ENCODE measurements at regions not wholly inside any gene's neighbourhood (a gene's known extent, or its start where the extent isn't known, plus 50 kb on each side); places are given as distances from the start of the nearest gene placed in this dataset.

DNA sequence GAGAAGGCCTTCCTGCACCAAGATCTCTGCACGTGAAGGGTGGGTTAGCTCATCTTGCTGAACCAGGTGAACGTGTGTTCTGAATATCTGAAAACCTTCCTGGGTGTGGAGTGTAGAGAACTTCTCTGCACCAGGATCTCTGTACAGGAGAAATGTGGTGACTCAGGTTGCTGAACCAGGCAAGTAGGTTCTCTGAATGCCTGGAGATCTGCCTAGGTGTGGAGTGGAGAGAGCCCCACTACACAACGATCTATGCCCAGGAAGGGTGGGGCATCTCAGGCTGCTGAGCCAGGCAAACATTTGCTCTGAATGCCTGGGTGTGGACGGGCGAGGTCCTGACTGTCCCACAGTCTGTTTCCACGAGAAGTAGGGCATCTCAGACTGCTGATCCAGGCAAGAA is 1002.3 kb upstream of the KCND2 start:
- TF ChIP-seq EZH2 (IDR thresholded peaks at IDR 0.05; ENCODE audit: borderline replicate concordance, low read depth, low read length, poor library complexity, severe bottlenecking), result no peak
- no peak for TF ChIP-seq CTCF (conservative IDR thresholded peaks at IDR 0.05; ENCODE audit: low read depth, low read length)
- H3K27ac ChIP-seq (ENCODE audit: low read depth, low read length, poor library complexity, severe bottlenecking), result no peak overlapping the region
- no peaks in the 10 kb centered on the region for H3K9me3 ChIP-seq (ENCODE audit: low read depth, low read length, poor library complexity, severe bottlenecking)
- no peaks in the 10 kb centered on the region for H3K27me3 ChIP-seq (replicated peaks; ENCODE audit: insufficient read depth, low read depth, low read length, poor library complexity)
- POLR2A ChIA-PET (ENCODE audit: low non-redundant PET), result no interaction called here
- no peaks in the 10 kb centered on the region for H3K36me3 ChIP-seq (ENCODE audit: insufficient read depth, low read length, poor library complexity, severe bottlenecking)
- no peaks in the 10 kb centered on the region for H3K4me1 ChIP-seq (ENCODE audit: insufficient read depth, low read length, poor library complexity, severe bottlenecking)
- CTCF ChIA-PET, result no interaction called here
- H3K4me3 ChIP-seq (ENCODE audit: low read depth, low read length, poor library complexity, severe bottlenecking), result no peak overlapping the region
- DNase-seq (ENCODE audit: low spot score), result no peak
- no TSS peak for BruUV-seq (replicated peaks)
- intact Hi-C loops (cut with micrococcal nuclease; ENCODE audit: unreplicated experiment), result loop anchor here (5.0 to 10.0 kb wide), 3 partner anchors 1002 to 1454 kb away; partner anchors contain the start of gene KCND2

- BruUV-seq (replicated peaks), result no TSS peak
- DNase-seq (ENCODE audit: low spot score), result no peak
- ChIA-PET POLR2A (ENCODE audit: low non-redundant PET) (no interaction called here), CTCF (no interaction called here)
- no peaks in the 10 kb centered on the region for H3K9me3 ChIP-seq (ENCODE audit: low read depth, low read length, poor library complexity, severe bottlenecking)
- H3K4me1 ChIP-seq (ENCODE audit: insufficient read depth, low read length, poor library complexity, severe bottlenecking), result no peaks in the 10 kb centered on the region
- intact Hi-C loops (cut with micrococcal nuclease; ENCODE audit: unreplicated experiment), result loop anchor here (5.0 to 10.0 kb wide), 3 partner anchors 1001 to 1454 kb away; partner anchors contain the start of gene KCND2
- TF ChIP-seq EZH2 (IDR thresholded peaks at IDR 0.05; ENCODE audit: borderline replicate concordance, low read depth, low read length, poor library complexity, severe bottlenecking), result no peak
- no peak for TF ChIP-seq CTCF (conservative IDR thresholded peaks at IDR 0.05; ENCODE audit: low read depth, low read length)
- H3K36me3 ChIP-seq (ENCODE audit: insufficient read depth, low read length, poor library complexity, severe bottlenecking), result no peaks in the 10 kb centered on the region
- no peaks in the 10 kb centered on the region for H3K27me3 ChIP-seq (replicated peaks; ENCODE audit: insufficient read depth, low read depth, low read length, poor library complexity)
- H3K27ac ChIP-seq (ENCODE audit: low read depth, low read length, poor library complexity, severe bottlenecking), result no peak overlapping the region
- no peak overlapping the region for H3K4me3 ChIP-seq (ENCODE audit: low read depth, low read length, poor library complexity, severe bottlenecking)
Observed at GRCh38 chr7:119271147-119271779, 1001.7 kb upstream of the KCND2 start.

DNA sequence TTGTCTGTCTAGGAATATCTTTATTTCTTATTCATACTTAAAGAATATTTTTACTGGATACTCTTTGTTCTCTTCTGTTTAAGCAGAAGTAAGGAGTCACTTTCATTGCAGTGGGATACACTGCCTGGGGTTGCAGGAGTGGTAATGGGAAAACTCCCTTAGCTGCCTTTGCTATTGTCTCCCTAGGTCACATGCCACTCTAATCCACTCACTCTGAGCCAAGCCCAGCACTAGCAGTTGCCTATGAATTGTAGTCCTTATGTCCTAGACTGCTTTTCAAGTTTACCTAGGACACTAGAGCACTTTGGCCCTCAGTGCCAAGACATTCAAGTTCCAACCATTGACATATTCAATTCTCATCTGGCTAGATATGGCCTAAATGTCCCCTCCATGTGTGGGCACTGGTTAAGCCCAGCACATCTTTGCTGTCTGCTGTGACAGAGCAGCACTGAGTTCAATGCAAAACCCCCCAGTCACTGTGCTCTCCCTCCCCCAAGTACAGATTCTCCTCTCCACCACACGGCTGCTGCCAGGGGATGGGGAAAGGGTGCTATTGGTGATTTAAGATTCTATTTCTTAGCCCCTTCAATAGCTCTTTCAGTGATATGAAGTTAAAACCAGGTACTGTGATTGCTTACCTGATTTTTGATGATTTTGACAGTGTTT is 991.7 kb upstream of the KCND2 start:
- DNase-seq (ENCODE audit: low spot score), result no peak
- ChIA-PET POLR2A (ENCODE audit: low non-redundant PET) (no interaction called here), CTCF (no interaction called here)
- TF ChIP-seq EZH2 (IDR thresholded peaks at IDR 0.05; ENCODE audit: borderline replicate concordance, low read depth, low read length, poor library complexity, severe bottlenecking) (no peak), CTCF (conservative IDR thresholded peaks at IDR 0.05; ENCODE audit: low read depth, low read length) (no peak)
- BruUV-seq (replicated peaks), result no TSS peak
- Histone ChIP-seq H3K4me3 (ENCODE audit: low read depth, low read length, poor library complexity, severe bottlenecking) (no peak overlapping the region), H3K27me3 (replicated peaks; ENCODE audit: insufficient read depth, low read depth, low read length, poor library complexity) (no peaks in the 10 kb centered on the region), H3K36me3 (ENCODE audit: insufficient read depth, low read length, poor library complexity, severe bottlenecking) (no peaks in the 10 kb centered on the region), H3K4me1 (ENCODE audit: insufficient read depth, low read length, poor library complexity, severe bottlenecking) (no peaks in the 10 kb centered on the region), H3K9me3 (ENCODE audit: low read depth, low read length, poor library complexity, severe bottlenecking) (no peaks in the 10 kb centered on the region), H3K27ac (ENCODE audit: low read depth, low read length, poor library complexity, severe bottlenecking) (no peak overlapping the region)
- intact Hi-C loops (cut with micrococcal nuclease; ENCODE audit: unreplicated experiment), result no loop called here

Data from A673 (cell line).